ENCODE measurements at regions not wholly inside any gene's neighbourhood (a gene's known extent, or its start where the extent isn't known, plus 50 kb on each side); places are given as distances from the start of the nearest gene placed in this dataset.

DNA sequence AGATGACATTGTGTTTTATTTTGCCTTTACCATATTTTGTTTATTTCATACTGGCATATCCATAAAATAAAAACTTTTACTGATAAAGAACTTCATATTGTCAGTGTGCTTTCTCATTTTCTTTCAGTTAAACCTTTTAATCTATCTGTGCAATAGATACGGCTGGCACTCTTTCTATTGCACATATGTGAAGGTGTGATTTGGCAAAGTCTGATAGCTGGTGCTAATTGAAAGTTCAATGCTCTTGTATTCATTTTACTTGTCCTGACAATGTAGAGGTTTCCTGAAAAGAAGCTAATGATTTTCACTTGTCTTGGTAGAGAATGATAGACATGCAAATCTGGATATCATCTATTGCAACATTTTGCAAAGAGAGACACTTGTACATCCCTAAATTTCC, 467.0 kb downstream of the NSUN3 start:
- Histone ChIP-seq H3K4me1 (ENCODE audit: low read length) (no peaks in the 10 kb centered on the region), H2AFZ (ENCODE audit: low read length) (no peak overlapping the region), H3K79me2 (ENCODE audit: low read length) (no peaks in the 10 kb centered on the region), H3K36me3 (ENCODE audit: insufficient read depth, low read length) (no peaks in the 10 kb centered on the region), H3K9me3 (ENCODE audit: low read length) (no peaks in the 10 kb centered on the region), H3K4me3 (ENCODE audit: low read length) (no peak overlapping the region), H3K27ac (ENCODE audit: low read length) (no peak overlapping the region), H3K9ac (ENCODE audit: low read length) (no peak overlapping the region), H3K9me2 (replicated peaks; ENCODE audit: insufficient read depth, low read length) (no peaks in the 10 kb centered on the region), H3K4me2 (ENCODE audit: low read depth, low read length, poor library complexity, severe bottlenecking) (no peak overlapping the region), H4K20me1 (ENCODE audit: insufficient read depth, low read depth, low read length) (no peaks in the 10 kb centered on the region), H3K27me3 (ENCODE audit: low read length) (no peaks in the 10 kb centered on the region)
- DNase-seq: no peak

DNA sequence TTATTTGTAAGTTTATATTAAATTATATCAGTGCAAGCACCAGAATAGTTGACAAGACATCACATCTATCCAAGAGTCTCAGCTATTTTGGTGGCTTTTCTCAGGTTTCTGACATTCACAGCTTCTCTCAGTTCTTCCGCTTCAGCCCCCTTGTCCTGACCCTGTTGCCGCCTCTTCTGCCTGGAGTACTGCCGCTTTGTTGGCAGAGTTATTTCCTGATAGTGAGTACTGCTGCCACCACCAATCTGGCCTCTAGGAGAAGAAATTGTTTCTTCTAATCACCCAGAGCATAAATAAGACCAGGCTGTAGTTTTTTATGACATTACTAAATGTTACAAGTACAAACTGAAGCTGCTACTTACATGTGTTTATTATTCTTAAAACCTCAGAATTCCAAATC, 470.1 kb downstream of the NSUN3 start:
- no peak overlapping the region for H2AFZ ChIP-seq (ENCODE audit: low read length)
- no peak overlapping the region for H3K4me2 ChIP-seq (ENCODE audit: low read depth, low read length, poor library complexity, severe bottlenecking)

DNA sequence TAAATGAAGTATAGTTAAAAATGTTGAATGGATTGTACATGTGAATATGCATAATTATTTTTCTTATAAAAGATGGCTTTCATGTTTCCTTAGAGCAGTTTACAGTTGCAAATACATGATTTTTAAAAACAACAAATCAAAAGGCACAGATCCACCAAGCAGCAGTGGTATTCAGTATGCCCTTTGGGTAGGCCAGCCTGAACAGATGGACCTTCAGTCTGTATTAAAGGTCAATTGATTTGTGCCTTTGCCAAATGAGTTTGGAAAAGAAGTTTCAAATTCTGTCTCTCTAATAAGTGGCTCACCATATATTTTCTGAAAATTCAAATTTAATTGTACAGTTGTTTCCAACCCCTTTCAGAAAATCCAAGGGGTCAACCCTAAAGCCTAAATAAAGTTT, 477.1 kb downstream of the NSUN3 start:
- H2AFZ ChIP-seq (ENCODE audit: low read length): no peak overlapping the region
- H3K9ac ChIP-seq (ENCODE audit: low read length): no peak overlapping the region
- H3K9me3 ChIP-seq (ENCODE audit: low read length): no peaks in the 10 kb centered on the region
- no peaks in the 10 kb centered on the region for H3K36me3 ChIP-seq (ENCODE audit: insufficient read depth, low read length)
- no peak for DNase-seq
- H4K20me1 ChIP-seq (ENCODE audit: insufficient read depth, low read depth, low read length): no peaks in the 10 kb centered on the region
- H3K79me2 ChIP-seq (ENCODE audit: low read length): no peaks in the 10 kb centered on the region
- no peaks in the 10 kb centered on the region for H3K4me1 ChIP-seq (ENCODE audit: low read length)
- H3K27ac ChIP-seq (ENCODE audit: low read length): no peak overlapping the region
- H3K9me2 ChIP-seq (replicated peaks; ENCODE audit: insufficient read depth, low read length): no peaks in the 10 kb centered on the region
- H3K4me3 ChIP-seq (ENCODE audit: low read length): no peak overlapping the region
- no peaks in the 10 kb centered on the region for H3K27me3 ChIP-seq (ENCODE audit: low read length)
- H3K4me2 ChIP-seq (ENCODE audit: low read depth, low read length, poor library complexity, severe bottlenecking): no peak overlapping the region

More for the DNA sequence above, 470.1 kb downstream of the NSUN3 start:
- Histone ChIP-seq H3K36me3 (ENCODE audit: insufficient read depth, low read length) (no peaks in the 10 kb centered on the region), H3K9me3 (ENCODE audit: low read length) (no peaks in the 10 kb centered on the region), H3K4me1 (ENCODE audit: low read length) (no peaks in the 10 kb centered on the region), H3K9me2 (replicated peaks; ENCODE audit: insufficient read depth, low read length) (no peaks in the 10 kb centered on the region), H3K27me3 (ENCODE audit: low read length) (no peaks in the 10 kb centered on the region), H3K79me2 (ENCODE audit: low read length) (no peaks in the 10 kb centered on the region), H3K27ac (ENCODE audit: low read length) (no peak overlapping the region), H3K9ac (ENCODE audit: low read length) (no peak overlapping the region), H3K4me3 (ENCODE audit: low read length) (no peak overlapping the region), H4K20me1 (ENCODE audit: insufficient read depth, low read depth, low read length) (no peaks in the 10 kb centered on the region)
- DNase-seq: no peak

DNA sequence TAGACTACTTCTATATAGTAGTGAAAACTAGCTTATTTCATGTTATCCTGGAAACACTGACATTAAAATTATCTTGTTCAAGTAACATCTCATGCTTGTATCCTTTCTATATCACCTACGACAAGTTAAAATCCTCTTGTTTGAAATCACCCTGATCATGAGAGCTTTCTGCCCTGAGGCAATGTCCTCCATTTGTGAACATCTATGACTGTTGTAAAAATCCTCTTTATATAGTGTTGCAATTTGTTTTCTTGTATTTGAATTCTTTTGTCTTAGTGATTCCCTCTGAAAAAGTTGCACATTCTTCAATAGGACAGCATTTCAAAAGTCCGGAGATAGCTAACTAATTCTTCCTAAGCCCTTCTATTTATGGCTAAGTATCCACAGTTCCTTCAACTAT, 480.3 kb downstream of the NSUN3 start:
- no peaks in the 10 kb centered on the region for H3K79me2 ChIP-seq (ENCODE audit: low read length)
- no peak overlapping the region for H3K27ac ChIP-seq (ENCODE audit: low read length)
- H3K4me2 ChIP-seq (ENCODE audit: low read depth, low read length, poor library complexity, severe bottlenecking): no peak overlapping the region
- no peaks in the 10 kb centered on the region for H3K9me2 ChIP-seq (replicated peaks; ENCODE audit: insufficient read depth, low read length)
- no peak overlapping the region for H3K4me3 ChIP-seq (ENCODE audit: low read length)
- no peak for DNase-seq
- H3K27me3 ChIP-seq (ENCODE audit: low read length): no peaks in the 10 kb centered on the region
- H3K9me3 ChIP-seq (ENCODE audit: low read length): no peaks in the 10 kb centered on the region
- no peak overlapping the region for H2AFZ ChIP-seq (ENCODE audit: low read length)
- H3K9ac ChIP-seq (ENCODE audit: low read length): no peak overlapping the region
- H3K36me3 ChIP-seq (ENCODE audit: insufficient read depth, low read length): no peaks in the 10 kb centered on the region
- no peaks in the 10 kb centered on the region for H4K20me1 ChIP-seq (ENCODE audit: insufficient read depth, low read depth, low read length)
- H3K4me1 ChIP-seq (ENCODE audit: low read length): no peaks in the 10 kb centered on the region

DNA sequence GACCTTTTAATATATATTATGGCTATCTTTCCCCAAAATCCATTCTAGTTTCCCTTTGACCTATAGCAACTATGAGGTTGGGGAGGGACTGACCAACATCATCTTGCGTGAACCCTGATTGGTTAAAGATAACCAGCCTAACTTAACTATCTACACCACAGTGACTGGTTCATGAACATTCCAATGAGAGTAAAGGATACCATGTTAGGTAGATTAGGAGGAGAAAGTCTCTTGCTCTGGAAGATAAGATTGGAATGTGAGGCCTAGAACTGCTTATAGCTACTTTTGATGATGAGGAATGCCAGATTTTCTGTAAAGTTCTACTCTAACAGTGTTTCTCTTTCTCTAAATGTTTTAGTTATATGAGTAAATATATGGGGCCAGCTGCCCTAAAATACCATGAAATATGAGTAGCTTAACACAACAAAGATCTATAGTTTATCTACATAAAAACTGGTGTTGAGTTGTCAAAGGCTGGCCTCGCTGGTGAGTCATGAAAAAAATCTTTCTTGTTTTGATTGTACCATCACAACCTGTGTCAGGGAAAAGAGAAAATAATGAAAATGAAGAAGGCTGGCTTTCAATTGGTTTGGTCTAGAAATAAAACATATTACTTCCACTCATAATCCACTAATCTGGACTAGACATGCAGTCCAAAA, 481.4 kb downstream of the NSUN3 start:
- Histone ChIP-seq H3K9ac (ENCODE audit: low read length) (no peak overlapping the region), H3K4me2 (ENCODE audit: low read depth, low read length, poor library complexity, severe bottlenecking) (no peak overlapping the region), H3K36me3 (ENCODE audit: insufficient read depth, low read length) (no peaks in the 10 kb centered on the region), H3K79me2 (ENCODE audit: low read length) (no peaks in the 10 kb centered on the region), H4K20me1 (ENCODE audit: insufficient read depth, low read depth, low read length) (no peaks in the 10 kb centered on the region), H3K27ac (ENCODE audit: low read length) (no peak overlapping the region), H3K27me3 (ENCODE audit: low read length) (no peaks in the 10 kb centered on the region), H3K4me3 (ENCODE audit: low read length) (no peak overlapping the region), H3K9me2 (replicated peaks; ENCODE audit: insufficient read depth, low read length) (no peaks in the 10 kb centered on the region), H3K9me3 (ENCODE audit: low read length) (no peaks in the 10 kb centered on the region; the same call in 1 of the 2 replicates), H2AFZ (ENCODE audit: low read length) (no peak overlapping the region), H3K4me1 (ENCODE audit: low read length) (no peaks in the 10 kb centered on the region)
- no peak for DNase-seq

DNA sequence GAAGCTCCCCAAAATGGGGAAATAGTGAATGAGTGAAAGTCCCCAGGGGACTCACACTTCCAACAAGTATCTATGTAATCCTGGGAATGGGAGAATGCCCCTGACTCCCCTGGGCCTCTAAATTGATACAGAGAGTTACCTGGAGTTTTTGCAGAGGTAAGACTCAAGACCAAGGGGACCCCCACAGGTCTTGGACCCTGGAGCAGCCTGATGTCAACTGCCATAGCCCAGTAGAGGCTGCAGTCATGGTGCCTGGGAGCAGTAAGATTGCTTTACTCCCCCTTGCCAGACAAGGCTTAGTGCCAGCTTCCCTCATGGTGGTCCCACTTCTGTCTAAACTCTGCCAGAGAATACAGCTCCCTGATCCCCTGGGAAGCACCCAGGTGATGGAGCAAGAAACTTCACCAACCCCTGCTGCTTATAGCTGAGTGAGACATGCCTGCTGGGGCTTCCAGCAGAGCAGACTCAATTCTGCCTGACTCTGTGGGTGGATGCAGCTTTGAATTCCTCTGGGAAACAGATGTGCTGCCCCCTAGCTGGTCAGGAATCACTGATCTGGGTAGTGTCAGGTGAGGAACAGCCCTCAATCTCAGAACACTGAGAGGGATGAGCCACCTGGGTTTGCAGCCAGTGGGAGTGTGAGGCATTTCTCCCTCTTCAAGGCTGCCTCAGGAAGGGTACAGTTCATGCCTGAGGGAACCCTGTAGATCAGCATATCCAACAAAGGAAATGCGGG, 485.9 kb downstream of the NSUN3 start:
- Histone ChIP-seq H2AFZ (ENCODE audit: low read length) (no peak overlapping the region), H3K27ac (ENCODE audit: low read length) (no peak overlapping the region), H3K9ac (ENCODE audit: low read length) (no peak overlapping the region), H3K27me3 (ENCODE audit: low read length) (no peaks in the 10 kb centered on the region), H3K79me2 (ENCODE audit: low read length) (no peaks in the 10 kb centered on the region), H3K4me3 (ENCODE audit: low read length) (no peak overlapping the region), H3K9me2 (replicated peaks; ENCODE audit: insufficient read depth, low read length) (no peaks in the 10 kb centered on the region), H3K9me3 (ENCODE audit: low read length) (no peaks in the 10 kb centered on the region; the same call in 1 of the 2 replicates), H3K4me2 (ENCODE audit: low read depth, low read length, poor library complexity, severe bottlenecking) (no peak overlapping the region), H3K36me3 (ENCODE audit: insufficient read depth, low read length) (no peaks in the 10 kb centered on the region), H4K20me1 (ENCODE audit: insufficient read depth, low read depth, low read length) (no peaks in the 10 kb centered on the region), H3K4me1 (ENCODE audit: low read length) (no peaks in the 10 kb centered on the region)
- DNase-seq: no peak

DNA sequence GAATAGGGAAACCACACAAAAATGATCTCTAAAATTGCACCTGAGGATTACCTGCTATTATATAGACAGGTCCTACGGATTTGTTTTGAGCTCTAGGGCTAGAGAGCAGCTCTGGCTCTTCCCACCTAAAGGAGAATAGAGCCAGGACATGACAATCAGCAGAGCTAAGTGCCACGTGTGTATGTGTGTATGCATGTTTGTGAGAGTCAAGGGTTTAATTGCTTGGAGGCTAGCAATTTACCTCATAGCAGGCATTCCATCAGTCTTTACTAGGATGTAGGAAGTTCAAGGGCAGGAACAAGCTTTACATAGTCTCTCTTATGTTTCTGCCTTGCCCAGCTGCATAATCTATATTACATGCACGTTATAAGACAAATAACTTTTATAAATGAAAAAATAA, 498.2 kb downstream of the NSUN3 start:
- no peaks in the 10 kb centered on the region for H3K4me1 ChIP-seq (ENCODE audit: low read length)
- no peak overlapping the region for H3K4me3 ChIP-seq (ENCODE audit: low read length)
- H3K9me3 ChIP-seq (ENCODE audit: low read length): no peaks in the 10 kb centered on the region
- no peak overlapping the region for H3K4me2 ChIP-seq (ENCODE audit: low read depth, low read length, poor library complexity, severe bottlenecking)
- no peaks in the 10 kb centered on the region for H3K79me2 ChIP-seq (ENCODE audit: low read length)
- DNase-seq: no peak
- no peaks in the 10 kb centered on the region for H3K27me3 ChIP-seq (ENCODE audit: low read length)
- no peaks in the 10 kb centered on the region for H3K9me2 ChIP-seq (replicated peaks; ENCODE audit: insufficient read depth, low read length)
- H4K20me1 ChIP-seq (ENCODE audit: insufficient read depth, low read depth, low read length): no peaks in the 10 kb centered on the region
- no peak overlapping the region for H2AFZ ChIP-seq (ENCODE audit: low read length)
- H3K36me3 ChIP-seq (ENCODE audit: insufficient read depth, low read length): no peaks in the 10 kb centered on the region
- H3K27ac ChIP-seq (ENCODE audit: low read length): no peak overlapping the region
- no peak overlapping the region for H3K9ac ChIP-seq (ENCODE audit: low read length)

DNA sequence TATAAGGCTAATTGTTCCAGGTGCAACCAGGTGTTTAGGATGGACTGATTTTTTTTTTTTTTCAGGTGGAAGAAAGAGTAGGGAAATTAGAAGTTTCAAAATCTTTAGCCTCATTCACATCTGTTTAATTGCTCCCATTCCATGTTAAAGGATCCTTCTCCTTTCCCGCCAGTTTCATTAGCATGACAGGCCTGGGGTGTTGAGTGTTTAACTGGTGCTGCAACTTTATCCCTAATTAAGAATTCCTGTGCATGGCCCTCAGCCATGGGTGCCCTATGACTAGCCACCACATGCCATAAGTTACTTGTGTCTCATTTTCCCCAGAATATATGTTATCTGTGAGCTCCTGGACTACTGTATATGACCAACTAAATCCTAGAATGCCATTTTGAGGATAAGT, 501.4 kb downstream of the NSUN3 start:
- Histone ChIP-seq H3K9me2 (replicated peaks; ENCODE audit: insufficient read depth, low read length) (no peaks in the 10 kb centered on the region), H2AFZ (ENCODE audit: low read length) (no peak overlapping the region)

More for the DNA sequence above, 501.4 kb downstream of the NSUN3 start:
- Histone ChIP-seq H3K4me3 (ENCODE audit: low read length) (no peak overlapping the region), H3K27ac (ENCODE audit: low read length) (no peak overlapping the region), H3K27me3 (ENCODE audit: low read length) (no peaks in the 10 kb centered on the region), H3K4me2 (ENCODE audit: low read depth, low read length, poor library complexity, severe bottlenecking) (no peak overlapping the region), H3K79me2 (ENCODE audit: low read length) (no peaks in the 10 kb centered on the region), H4K20me1 (ENCODE audit: insufficient read depth, low read depth, low read length) (no peaks in the 10 kb centered on the region), H3K4me1 (ENCODE audit: low read length) (no peaks in the 10 kb centered on the region), H3K36me3 (ENCODE audit: insufficient read depth, low read length) (no peaks in the 10 kb centered on the region), H3K9ac (ENCODE audit: low read length) (no peak overlapping the region), H3K9me3 (ENCODE audit: low read length) (no peaks in the 10 kb centered on the region)
- no peak for DNase-seq

All from Karpas-422 (cell line).